ENCODE measurements at regions not wholly inside any gene's neighbourhood (a gene's known extent, or its start where the extent isn't known, plus 50 kb on each side); places are given as distances from the start of the nearest gene placed in this dataset.
"Not testable (repeated sequence)": the region's sequence is repeated elsewhere in the genome, so short reads cannot be mapped to it uniquely, and the experiment has no call there.

- H3K9me3 ChIP-seq: no peaks in the 10 kb centered on the region
- no peak overlapping the region for H3K4me3 ChIP-seq
These were observed 291.1 kb upstream of the NFIA start for GRCh38 chr1:60791226-60791625.

GRCh38 chr1:60773099-60773498, 309.3 kb upstream of the NFIA start:
- H3K27me3 ChIP-seq, DNase-seq, H3K4me3 ChIP-seq, H3K9me3 ChIP-seq, H3K36me3 ChIP-seq: not testable (repeated sequence)

More at GRCh38 chr1:60791226-60791625, 291.1 kb upstream of the NFIA start:
- no peak for DNase-seq
- Histone ChIP-seq H3K27me3 (no peaks in the 10 kb centered on the region), H3K36me3 (no peaks in the 10 kb centered on the region)

GRCh38 chr1:60769082-60769481, 313.3 kb upstream of the NFIA start:
- no peak for DNase-seq
- no peaks in the 10 kb centered on the region for H3K27me3 ChIP-seq
- H3K4me3 ChIP-seq: no peak overlapping the region
- no peaks in the 10 kb centered on the region for H3K36me3 ChIP-seq
- no peaks in the 10 kb centered on the region for H3K9me3 ChIP-seq

- H3K27me3 ChIP-seq: no peaks in the 10 kb centered on the region
- H3K9me3 ChIP-seq: no peaks in the 10 kb centered on the region
- H3K4me3 ChIP-seq: no peak overlapping the region
- no peaks in the 10 kb centered on the region for H3K36me3 ChIP-seq
- DNase-seq: no peak
These were observed 317.2 kb upstream of the NFIA start for GRCh38 chr1:60765204-60765603.

- H3K4me3 ChIP-seq: no peak overlapping the region
- H3K9me3 ChIP-seq: no peaks in the 10 kb centered on the region
- H3K27me3 ChIP-seq: no peaks in the 10 kb centered on the region
- H3K36me3 ChIP-seq: no peaks in the 10 kb centered on the region
- no peak for DNase-seq
These were observed 317.9 kb upstream of the NFIA start for GRCh38 chr1:60764489-60764888.

GRCh38 chr1:60763741-60764140, 318.6 kb upstream of the NFIA start:
- DNase-seq: no peak
- H3K36me3 ChIP-seq: no peaks in the 10 kb centered on the region
- no peaks in the 10 kb centered on the region for H3K9me3 ChIP-seq
- no peak overlapping the region for H3K4me3 ChIP-seq
- H3K27me3 ChIP-seq: no peaks in the 10 kb centered on the region

GRCh38 chr1:60762911-60763310, 319.4 kb upstream of the NFIA start:
- Histone ChIP-seq H3K36me3 (no peaks in the 10 kb centered on the region), H3K27me3 (no peaks in the 10 kb centered on the region), H3K9me3 (no peaks in the 10 kb centered on the region), H3K4me3 (no peak overlapping the region)
- no peak for DNase-seq

GRCh38 chr1:60762176-60762575, 320.2 kb upstream of the NFIA start:
- H3K4me3 ChIP-seq: no peak overlapping the region
- H3K9me3 ChIP-seq: no peaks in the 10 kb centered on the region
- no peak for DNase-seq
- no peaks in the 10 kb centered on the region for H3K36me3 ChIP-seq
- H3K27me3 ChIP-seq: no peaks in the 10 kb centered on the region

- Histone ChIP-seq H3K4me3 (no peak overlapping the region), H3K9me3 (no peaks in the 10 kb centered on the region), H3K36me3 (no peaks in the 10 kb centered on the region), H3K27me3 (no peaks in the 10 kb centered on the region)
- DNase-seq: no peak
These were observed 323.1 kb upstream of the NFIA start for GRCh38 chr1:60759291-60759690.

GRCh38 chr1:60757485-60757884, 324.9 kb upstream of the NFIA start:
- no peak for DNase-seq
- Histone ChIP-seq H3K9me3 (no peaks in the 10 kb centered on the region), H3K27me3 (no peaks in the 10 kb centered on the region), H3K36me3 (no peaks in the 10 kb centered on the region), H3K4me3 (no peak overlapping the region)

GRCh38 chr1:60753036-60753900, 329.1 kb upstream of the NFIA start:
- no peaks in the 10 kb centered on the region for H3K36me3 ChIP-seq
- DNase-seq: no peak
- H3K4me3 ChIP-seq: no peak overlapping the region
- H3K27me3 ChIP-seq: no peaks in the 10 kb centered on the region
- H3K9me3 ChIP-seq: no peaks in the 10 kb centered on the region

GRCh38 chr1:60751306-60751705, 331.1 kb upstream of the NFIA start:
- Histone ChIP-seq H3K27me3 (no peaks in the 10 kb centered on the region), H3K36me3 (no peaks in the 10 kb centered on the region), H3K9me3 (no peaks in the 10 kb centered on the region), H3K4me3 (no peak overlapping the region)
- DNase-seq: no peak

GRCh38 chr1:60747353-60747752, 335.0 kb upstream of the NFIA start:
- DNase-seq: no peak

GRCh38 chr1:60746278-60746791, 336.0 kb upstream of the NFIA start:
- Histone ChIP-seq H3K9me3 (no peaks in the 10 kb centered on the region), H3K27me3 (no peaks in the 10 kb centered on the region), H3K36me3 (no peaks in the 10 kb centered on the region), H3K4me3 (no peak overlapping the region)
- no peak for DNase-seq

More at GRCh38 chr1:60747353-60747752, 335.0 kb upstream of the NFIA start:
- Histone ChIP-seq H3K9me3 (no peaks in the 10 kb centered on the region), H3K36me3 (no peaks in the 10 kb centered on the region), H3K27me3 (no peaks in the 10 kb centered on the region), H3K4me3 (no peak overlapping the region)

- Histone ChIP-seq H3K36me3 (no peaks in the 10 kb centered on the region), H3K27me3 (no peaks in the 10 kb centered on the region)
- DNase-seq: no peak
These were observed 336.9 kb upstream of the NFIA start for GRCh38 chr1:60745484-60745883.

GRCh38 chr1:60742339-60742738, 340.0 kb upstream of the NFIA start:
- Histone ChIP-seq H3K9me3 (no peaks in the 10 kb centered on the region), H3K4me3 (no peak overlapping the region), H3K36me3 (no peaks in the 10 kb centered on the region), H3K27me3 (no peaks in the 10 kb centered on the region)
- no peak for DNase-seq

More at GRCh38 chr1:60745484-60745883, 336.9 kb upstream of the NFIA start:
- Histone ChIP-seq H3K9me3 (no peaks in the 10 kb centered on the region), H3K4me3 (no peak overlapping the region)

- H3K4me3 ChIP-seq: no peak overlapping the region
- no peaks in the 10 kb centered on the region for H3K27me3 ChIP-seq
- no peaks in the 10 kb centered on the region for H3K9me3 ChIP-seq
- H3K36me3 ChIP-seq: no peaks in the 10 kb centered on the region
- no peak for DNase-seq
These were observed 342.2 kb upstream of the NFIA start for GRCh38 chr1:60740154-60740553.

GRCh38 chr1:60739729-60740128, 342.6 kb upstream of the NFIA start:
- Histone ChIP-seq H3K9me3 (no peaks in the 10 kb centered on the region), H3K4me3 (no peak overlapping the region), H3K27me3 (no peaks in the 10 kb centered on the region), H3K36me3 (no peaks in the 10 kb centered on the region)
- no peak for DNase-seq

All from MG63 (cell line).